Effector CD4-positive, alpha-beta T cell (primary cell): ENCODE measurements at regions not wholly inside any gene's neighbourhood (a gene's known extent, or its start where the extent isn't known, plus 50 kb on each side); places are given as distances from the start of the nearest gene placed in this dataset.
"Not testable (repeated sequence)": the region's sequence is repeated elsewhere in the genome, so short reads cannot be mapped to it uniquely, and the experiment has no call there.

Experiments used
- DNase-seq: peaks from one replicate; pipeline ENCODE4 v3.0.0-alpha.2; 2020

- DNase-seq, result peak; percentile 35
Observed at GRCh38 chr20:16801919-16802651, 53.9 kb downstream of the OTOR start.

GRCh38 chr20:16802652-16802935 is 54.4 kb downstream of the OTOR start:
- no peak for DNase-seq

- peak; percentile 11 for DNase-seq
Observed at GRCh38 chr20:16803965-16804792, 56.0 kb downstream of the OTOR start.

- DNase-seq, result no peak
Observed at GRCh38 chr20:16804793-16805187, 56.6 kb downstream of the OTOR start.

DNA sequence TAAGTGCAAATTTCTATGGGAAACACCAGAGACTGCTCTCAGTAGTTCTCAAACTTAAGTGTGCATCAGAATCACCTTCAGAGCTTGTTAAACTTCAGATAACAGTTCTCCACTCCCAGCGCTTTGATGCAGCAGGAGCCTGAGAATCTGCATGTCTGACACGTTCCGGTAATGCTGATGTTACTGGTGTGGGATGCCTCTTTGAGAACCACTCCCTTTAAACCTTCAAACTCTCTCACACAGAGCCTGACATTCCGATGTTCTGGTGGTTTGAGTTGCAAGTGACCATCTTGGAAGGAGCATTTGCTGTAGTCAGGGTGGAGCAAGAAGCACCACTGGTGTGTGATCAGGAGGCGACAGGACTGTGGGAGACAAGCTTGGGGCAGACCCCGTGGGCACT is 57.9 kb downstream of the OTOR start:
- DNase-seq, result no peak

- DNase-seq, result no peak
Observed at GRCh38 chr20:16806886-16807285, 58.7 kb downstream of the OTOR start.

DNA sequence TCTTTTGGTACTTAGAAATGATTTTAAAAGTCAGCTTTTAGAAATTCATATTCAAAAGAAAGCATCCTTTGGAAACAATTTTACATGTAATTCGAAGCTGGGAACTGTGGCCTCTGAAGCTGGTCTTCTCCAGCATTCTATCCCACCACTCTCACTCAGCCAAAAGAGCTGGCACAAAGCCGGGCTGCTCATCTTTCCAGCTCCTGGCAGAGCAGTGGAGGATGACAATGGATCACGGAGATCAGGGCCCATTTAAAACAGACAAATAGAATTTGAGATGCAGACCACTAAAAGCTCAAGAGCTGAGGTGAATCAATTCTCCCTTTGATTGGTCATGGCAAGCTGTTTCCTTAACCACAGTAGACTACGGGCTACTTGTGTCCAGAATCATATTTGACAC is 60.6 kb downstream of the OTOR start:
- no peak for DNase-seq

DNA sequence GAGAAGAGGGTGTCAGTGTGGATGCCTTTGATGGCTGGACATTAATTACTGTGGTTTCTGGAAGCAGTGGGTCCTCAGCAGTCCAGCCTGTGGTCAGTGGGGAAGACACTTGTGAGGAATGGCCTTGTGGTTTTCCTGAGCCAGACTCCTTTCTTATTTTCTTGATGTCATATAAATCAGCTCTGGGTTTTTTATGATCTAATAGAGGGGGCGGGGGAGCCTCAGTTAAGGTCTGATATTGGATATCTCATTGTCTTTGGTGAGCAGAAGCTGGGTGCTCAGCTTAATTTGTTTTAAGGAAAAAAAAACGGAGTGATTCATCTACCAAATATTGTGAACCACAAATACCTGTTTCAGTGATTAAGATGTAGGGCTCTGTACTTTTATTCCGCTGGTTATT is 62.1 kb downstream of the OTOR start:
- no peak for DNase-seq

- DNase-seq, result no peak
Observed at GRCh38 chr20:16816192-16816591, 68.0 kb downstream of the OTOR start.

- no peak for DNase-seq
Observed at GRCh38 chr20:16819483-16819882, 71.3 kb downstream of the OTOR start.

GRCh38 chr20:16821211-16822089 is 73.3 kb downstream of the OTOR start:
- no peak for DNase-seq

DNA sequence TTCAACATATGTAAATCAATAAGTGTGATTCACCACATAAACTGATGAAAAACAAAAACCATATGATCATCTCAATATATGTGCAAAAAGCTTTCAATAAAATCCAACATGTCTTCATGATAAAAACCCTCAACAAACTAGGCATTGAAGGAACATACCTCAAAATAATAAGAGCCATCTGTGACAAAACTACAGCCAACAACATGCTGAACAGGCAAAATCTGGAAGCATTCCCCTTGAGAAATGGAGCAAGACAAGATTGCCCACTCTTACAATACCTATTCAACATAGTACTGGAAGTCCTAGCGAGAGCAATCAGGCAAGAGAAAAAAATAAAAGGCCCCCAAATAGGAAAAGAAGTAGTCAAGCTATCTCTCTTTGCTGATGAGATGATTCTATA is 76.5 kb downstream of the OTOR start:
- no peak for DNase-seq

DNA sequence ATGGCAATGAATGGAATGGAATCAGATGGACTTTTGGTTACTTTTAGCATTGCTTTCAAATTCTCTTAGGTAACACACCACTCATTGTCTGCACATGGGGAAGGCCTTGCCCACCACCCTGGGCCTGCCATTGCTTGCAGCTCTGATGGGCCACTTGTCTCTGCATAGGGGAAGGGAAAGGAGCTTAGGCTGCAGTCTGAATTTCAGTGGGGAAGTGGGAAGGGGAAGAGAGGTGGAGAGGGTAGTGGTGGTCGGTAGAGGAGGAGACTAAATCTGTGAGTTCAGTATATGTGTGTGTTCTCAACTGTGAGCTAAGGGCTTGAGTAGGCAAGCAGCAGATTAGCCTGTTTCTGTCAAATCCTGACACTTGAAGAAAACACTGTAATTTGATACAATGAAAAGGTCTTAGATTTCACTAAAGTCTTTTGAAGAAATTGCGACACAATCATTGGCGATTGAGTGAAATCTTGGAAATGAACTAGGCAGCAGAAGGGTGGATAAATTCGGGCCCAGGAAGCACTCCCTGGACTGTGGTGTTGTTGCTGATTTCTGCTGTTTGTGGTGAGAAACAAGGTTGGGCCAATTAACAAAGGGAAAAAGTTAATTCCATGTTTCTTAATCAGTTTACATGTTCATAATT is 80.6 kb downstream of the OTOR start:
- DNase-seq, result no peak

DNA sequence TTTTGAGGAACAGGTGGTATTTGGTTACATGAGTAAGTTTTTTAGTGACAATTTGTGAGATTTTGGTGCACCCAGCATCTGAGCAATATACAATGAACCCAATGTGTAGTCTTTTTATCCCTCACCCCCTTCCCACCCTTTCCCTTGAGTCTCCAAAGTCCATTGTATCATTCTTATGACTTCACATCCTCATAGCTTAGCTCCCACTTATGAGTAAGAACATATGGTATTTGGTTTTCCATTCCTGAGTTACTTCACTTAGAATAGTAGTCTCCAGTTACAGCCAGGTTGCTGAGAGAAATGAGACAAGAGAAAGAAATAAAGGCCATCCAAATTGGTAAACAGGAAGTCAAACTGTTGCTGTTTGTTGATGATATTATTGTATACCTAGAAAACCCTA is 87.5 kb downstream of the OTOR start:
- not testable (repeated sequence) for DNase-seq

- no peak for DNase-seq
Observed at GRCh38 chr20:16842486-16843120, 94.4 kb downstream of the OTOR start.

DNA sequence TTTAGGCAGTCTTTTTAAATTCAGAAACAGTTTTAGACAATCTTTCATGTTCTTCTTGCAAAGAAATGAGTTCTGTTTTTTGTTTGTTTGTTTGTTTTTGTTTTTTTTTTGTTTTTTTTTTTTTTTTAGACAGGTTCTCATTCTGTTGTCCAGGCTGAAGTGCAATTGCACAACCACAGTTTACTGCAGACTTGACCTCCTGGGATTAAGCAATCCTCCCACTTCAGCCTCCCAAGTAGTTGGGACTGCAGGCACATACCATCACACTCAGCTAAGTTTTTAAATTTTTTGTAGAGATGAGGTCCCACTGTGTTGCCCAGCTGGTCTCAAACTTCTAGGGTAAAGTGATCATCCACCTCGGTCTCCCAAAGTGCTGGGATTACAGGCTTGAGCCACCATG is 96.2 kb downstream of the OTOR start:
- DNase-seq, result no peak

DNA sequence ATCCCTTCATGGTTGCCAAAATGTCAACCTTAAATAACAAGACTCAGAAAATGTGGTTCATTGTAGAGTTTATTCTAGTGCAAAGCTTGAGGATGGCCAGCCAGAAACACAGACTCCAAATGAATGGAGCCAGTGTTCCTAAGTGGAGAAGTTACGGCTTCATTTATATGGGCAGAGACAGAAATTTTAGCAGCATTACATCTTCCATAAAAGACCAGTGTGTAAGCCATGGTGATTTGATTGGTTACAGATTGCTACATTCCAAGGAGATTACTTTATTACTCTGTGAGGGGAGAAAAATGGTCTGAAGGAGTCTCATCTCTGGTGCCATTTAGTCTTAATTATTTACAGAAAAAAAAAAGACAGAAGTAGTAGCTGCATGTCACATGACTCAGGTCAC is 97.8 kb downstream of the OTOR start:
- DNase-seq, result no peak

DNA sequence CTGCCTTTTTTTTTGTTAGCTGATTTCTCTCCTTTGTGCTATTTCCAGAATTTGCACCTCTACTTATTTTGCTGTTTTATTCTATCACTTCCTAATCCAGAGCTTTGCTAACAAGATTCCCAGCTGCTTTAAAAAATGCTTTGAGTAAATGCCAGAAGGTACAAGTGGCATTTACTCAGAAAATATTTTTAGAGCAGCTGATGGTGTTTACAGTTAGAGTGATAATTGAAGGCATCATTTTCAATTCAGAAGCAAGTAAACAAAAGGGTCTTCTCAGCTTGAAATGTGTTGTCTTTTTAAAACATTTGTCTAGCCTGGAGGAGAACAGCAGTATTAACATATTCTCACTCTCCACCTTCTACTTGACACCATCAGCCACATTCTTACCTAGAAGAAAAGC is 99.9 kb downstream of the OTOR start:
- DNase-seq, result no peak

DNA sequence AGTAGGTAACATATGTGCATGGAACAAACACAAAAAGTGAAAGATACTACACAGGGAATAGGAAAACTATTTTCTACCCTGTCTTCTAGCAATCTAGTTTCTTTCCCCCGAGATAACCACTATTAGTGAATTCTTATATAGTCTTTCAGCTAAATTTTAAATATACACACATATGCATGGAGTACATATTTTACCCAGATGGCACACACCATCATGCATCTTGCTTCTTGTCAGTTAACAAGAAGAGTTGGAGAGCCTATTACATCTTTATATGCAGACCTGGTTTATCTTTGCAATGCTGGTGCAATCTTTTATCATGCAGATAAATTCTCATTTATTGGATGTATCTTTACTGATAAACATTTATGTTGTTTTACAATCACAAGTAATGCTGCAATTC is 100.4 kb downstream of the OTOR start:
- no peak for DNase-seq

DNA sequence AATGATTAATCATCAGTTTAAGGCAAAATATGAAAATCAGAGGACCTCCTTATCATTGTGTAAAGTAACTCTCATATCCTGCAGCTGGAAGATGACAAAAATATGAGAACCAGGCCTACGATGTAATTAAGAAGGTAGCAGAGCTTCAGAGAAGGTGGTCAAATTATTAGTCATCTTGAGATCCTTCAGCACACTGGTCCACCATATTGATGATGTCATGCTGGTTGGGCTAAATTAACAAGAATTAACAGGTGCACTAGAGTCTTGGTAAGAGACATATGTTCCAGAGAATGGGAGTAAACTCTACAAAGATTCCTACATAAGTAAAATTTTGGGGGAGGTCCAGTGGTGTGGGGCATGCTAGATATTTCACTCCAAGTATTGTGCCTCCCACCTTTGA is 112.8 kb downstream of the OTOR start:
- DNase-seq, result no peak

GRCh38 chr20:16861708-16862107 is 113.5 kb downstream of the OTOR start:
- DNase-seq, result no peak

DNA sequence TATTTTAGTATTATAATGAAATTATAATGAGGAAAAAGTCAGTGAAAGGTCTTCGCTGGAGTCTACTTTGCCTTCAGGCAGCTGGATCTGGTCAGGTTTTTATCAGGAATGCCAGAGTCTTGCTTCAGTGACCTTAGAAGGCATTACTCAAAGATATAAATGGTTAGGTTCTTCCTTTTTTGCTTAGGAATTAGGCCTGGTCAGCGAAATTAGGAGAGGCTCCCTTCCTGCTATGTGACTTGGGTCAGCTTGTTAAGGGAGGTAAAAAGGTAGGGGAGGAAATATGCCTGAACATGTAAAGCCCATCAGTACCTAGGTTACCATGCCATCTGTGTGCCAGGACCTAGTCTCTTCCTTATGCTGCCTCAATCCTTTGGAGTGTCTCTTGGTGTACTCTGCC is 115.1 kb downstream of the OTOR start:
- no peak for DNase-seq

- DNase-seq, result no peak
Observed at GRCh38 chr20:16864069-16864468, 115.9 kb downstream of the OTOR start.
